ENCODE measurements at regions not wholly inside any gene's neighbourhood (a gene's known extent, or its start where the extent isn't known, plus 50 kb on each side); places are given as distances from the start of the nearest gene placed in this dataset.

GRCh38 chr18:7383002-7383980 is 152.4 kb downstream of the LRRC30 start:
- POLR2A ChIA-PET (ENCODE audit: unreplicated experiment): no interaction called here
- ATAC-seq: no peak
- CTCF ChIA-PET: no interaction called here

DNA sequence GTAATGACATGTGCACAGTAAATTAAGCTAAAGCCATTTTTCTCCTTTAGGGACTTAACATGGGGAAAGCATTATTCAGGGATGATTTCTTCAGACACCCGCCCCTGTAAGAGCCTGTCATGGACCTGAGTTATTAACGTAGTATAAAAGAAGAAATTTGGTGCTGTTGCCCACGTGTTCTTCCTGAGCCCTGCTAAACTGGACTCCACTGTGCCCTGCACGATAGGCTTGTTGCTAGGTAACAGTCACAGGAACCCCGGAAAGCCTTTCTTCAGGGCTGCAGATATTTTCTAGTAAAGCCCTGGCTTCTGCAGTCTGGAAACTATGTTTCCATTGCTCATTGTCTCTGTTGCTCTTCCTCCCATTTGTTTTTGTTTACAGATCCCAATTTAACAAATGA is 157.9 kb downstream of the LRRC30 start:
- H3K27me3 ChIP-seq (ENCODE audit: low read length): peaks cover 72% of the 10 kb centered on the region
- DNase-seq (no peak), ATAC-seq (no peak)

More at GRCh38 chr18:7383002-7383980, 152.4 kb downstream of the LRRC30 start:
- intact Hi-C loops (cut with micrococcal nuclease): no loop called here
- Histone ChIP-seq H3K4me3 (ENCODE audit: low read length) (no peak overlapping the region), H3F3A (ENCODE audit: low read length, unreplicated experiment) (no peaks in the 10 kb centered on the region), H3K27ac (ENCODE audit: low read length) (no peak overlapping the region), H3K79me2 (ENCODE audit: low read length) (no peaks in the 10 kb centered on the region), H3K9me3 (ENCODE audit: low read length) (no peaks in the 10 kb centered on the region), H4K20me1 (ENCODE audit: low read length) (no peaks in the 10 kb centered on the region), H3K4me1 (ENCODE audit: insufficient read depth, low read length) (0 out of 2 replicates have a peak, but pooled peaks cover 4% of the 10 kb centered on the region), H3K4me2 (ENCODE audit: low read length) (no peak overlapping the region), H3K36me3 (ENCODE audit: low read depth, low read length) (no peaks in the 10 kb centered on the region), H2AFZ (ENCODE audit: low read length) (no peak overlapping the region), H3K9ac (ENCODE audit: low read length) (no peak overlapping the region), H3K27me3 (ENCODE audit: low read length) (peaks cover 53% of the 10 kb centered on the region), H3K9me2 (replicated peaks; ENCODE audit: low read length) (no peaks in the 10 kb centered on the region)
- BruUV-seq (replicated peaks): no TSS peak
- TF ChIP-seq EZH2 (IDR thresholded peaks at IDR 0.05; ENCODE audit: low read length, unreplicated experiment) (no peak), CTCF (conservative IDR thresholded peaks at IDR 0.05; ENCODE audit: low read depth, low read length) (no peak)
- no peak for DNase-seq

More for the DNA sequence above, 157.9 kb downstream of the LRRC30 start:
- Histone ChIP-seq H4K20me1 (ENCODE audit: low read length) (no peaks in the 10 kb centered on the region), H3K4me1 (ENCODE audit: insufficient read depth, low read length) (0 out of 2 replicates have a peak, but pooled peaks cover 4% of the 10 kb centered on the region), H3F3A (ENCODE audit: low read length, unreplicated experiment) (no peaks in the 10 kb centered on the region), H3K9me3 (ENCODE audit: low read length) (no peaks in the 10 kb centered on the region), H3K4me2 (ENCODE audit: low read length) (no peak overlapping the region), H3K79me2 (ENCODE audit: low read length) (no peaks in the 10 kb centered on the region), H3K4me3 (ENCODE audit: low read length) (no peak overlapping the region), H3K27ac (ENCODE audit: low read length) (no peak overlapping the region), H3K9me2 (replicated peaks; ENCODE audit: low read length) (no peaks in the 10 kb centered on the region), H3K9ac (ENCODE audit: low read length) (no peak overlapping the region), H2AFZ (ENCODE audit: low read length) (no peak overlapping the region), H3K36me3 (ENCODE audit: low read depth, low read length) (no peaks in the 10 kb centered on the region)
- intact Hi-C loops (cut with micrococcal nuclease): no loop called here
- BruUV-seq (replicated peaks): no TSS peak
- POLR2A ChIA-PET (ENCODE audit: unreplicated experiment): no interaction called here
- CTCF ChIA-PET: no interaction called here
- TF ChIP-seq CTCF (conservative IDR thresholded peaks at IDR 0.05; ENCODE audit: low read depth, low read length): no peak
